Medulla oblongata (tissue), 1 donor: ENCODE measurements at regions not wholly inside any gene's neighbourhood (a gene's known extent, or its start where the extent isn't known, plus 50 kb on each side); places are given as distances from the start of the nearest gene placed in this dataset.

Experiments
- DNase-seq: peaks from one replicate; pipeline ENCODE4 v3.0.0-alpha.2; 2015; ENCODE audit errors: extremely low spot score

DNA sequence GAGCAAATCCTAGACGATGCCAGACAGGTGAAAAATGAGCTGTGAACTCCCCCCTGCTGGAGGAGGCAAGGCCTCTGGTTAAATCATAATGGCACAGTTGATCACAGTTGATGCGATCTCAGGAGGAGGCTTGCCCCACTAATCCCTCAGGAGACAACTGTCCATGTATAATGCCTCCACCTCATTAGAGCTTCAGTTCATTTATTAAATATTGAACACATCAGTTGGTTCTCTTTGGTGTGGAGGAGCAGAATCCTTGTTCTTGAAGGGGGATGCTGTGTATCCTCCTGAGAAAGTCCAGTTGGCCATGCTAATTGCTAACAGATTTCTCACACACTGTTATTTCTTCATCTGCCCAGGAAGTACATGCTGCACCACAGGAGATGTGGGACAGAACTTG lies 290.5 kb downstream of the IGSF11 start:
- no peak for DNase-seq

DNA sequence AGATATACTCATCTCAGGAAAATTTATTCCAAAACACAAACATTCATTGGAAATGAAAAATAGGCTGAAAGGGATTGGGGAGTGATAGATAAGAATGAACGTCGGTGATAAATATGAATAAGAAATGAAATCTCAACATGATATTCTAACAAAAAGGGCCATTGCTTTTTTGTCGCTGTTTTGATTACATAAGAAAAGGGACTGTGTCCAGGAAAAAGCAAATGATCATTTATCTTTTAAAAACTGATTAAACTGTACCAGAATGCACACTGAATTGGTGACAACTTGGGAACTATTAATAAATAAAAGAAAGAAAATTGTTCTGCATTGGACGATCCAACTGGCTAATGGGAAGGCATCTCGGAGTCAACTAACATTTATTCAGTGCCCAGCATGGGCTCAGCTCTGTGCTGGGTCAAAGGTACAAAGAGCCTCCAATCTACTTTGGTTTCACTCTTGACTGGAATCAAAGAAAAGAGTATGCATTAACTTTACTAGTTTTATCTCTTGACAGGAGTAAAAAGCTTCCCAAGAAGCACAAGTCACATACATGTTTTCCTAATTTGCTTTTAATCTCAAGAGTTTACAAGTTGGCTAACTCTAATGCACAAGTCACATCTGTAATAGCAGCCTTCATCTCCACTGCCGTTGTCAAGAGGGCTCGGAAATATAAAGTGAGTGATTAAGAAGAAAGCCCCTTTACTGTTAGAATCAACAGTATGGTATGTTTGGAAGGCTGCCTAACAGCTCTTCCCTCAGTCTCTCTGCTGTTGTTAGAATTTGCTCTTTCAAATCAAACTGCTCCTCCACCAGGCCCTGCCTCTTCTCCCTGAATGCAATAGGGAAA lies 280.0 kb downstream of the IGSF11 start:
- no peak for DNase-seq

DNA sequence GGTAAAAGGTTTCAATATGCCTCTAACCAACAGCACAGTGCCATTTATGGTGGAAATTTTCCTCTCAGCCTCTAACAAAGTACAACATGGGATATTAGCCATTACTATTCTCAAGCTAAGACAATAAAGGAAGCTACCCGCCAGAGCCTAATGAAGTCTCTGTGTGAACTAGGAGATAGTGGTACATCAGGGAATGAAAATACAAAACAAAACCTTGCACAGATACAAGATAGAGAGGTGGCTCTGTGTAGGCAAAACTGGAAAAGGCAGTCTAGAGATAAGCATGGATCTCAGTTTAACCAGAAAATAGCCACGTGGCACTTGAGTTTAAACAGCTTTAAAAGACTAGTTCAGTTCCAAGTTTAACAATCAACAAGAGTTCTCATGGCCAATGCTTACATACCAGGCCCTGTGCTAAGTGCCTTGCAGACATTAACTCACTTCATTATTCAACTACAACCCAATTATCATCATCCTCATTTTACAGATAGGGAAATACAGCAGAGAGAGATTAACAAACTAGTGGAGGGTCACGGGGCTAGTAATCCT lies 279.3 kb downstream of the IGSF11 start:
- DNase-seq: no peak

DNA sequence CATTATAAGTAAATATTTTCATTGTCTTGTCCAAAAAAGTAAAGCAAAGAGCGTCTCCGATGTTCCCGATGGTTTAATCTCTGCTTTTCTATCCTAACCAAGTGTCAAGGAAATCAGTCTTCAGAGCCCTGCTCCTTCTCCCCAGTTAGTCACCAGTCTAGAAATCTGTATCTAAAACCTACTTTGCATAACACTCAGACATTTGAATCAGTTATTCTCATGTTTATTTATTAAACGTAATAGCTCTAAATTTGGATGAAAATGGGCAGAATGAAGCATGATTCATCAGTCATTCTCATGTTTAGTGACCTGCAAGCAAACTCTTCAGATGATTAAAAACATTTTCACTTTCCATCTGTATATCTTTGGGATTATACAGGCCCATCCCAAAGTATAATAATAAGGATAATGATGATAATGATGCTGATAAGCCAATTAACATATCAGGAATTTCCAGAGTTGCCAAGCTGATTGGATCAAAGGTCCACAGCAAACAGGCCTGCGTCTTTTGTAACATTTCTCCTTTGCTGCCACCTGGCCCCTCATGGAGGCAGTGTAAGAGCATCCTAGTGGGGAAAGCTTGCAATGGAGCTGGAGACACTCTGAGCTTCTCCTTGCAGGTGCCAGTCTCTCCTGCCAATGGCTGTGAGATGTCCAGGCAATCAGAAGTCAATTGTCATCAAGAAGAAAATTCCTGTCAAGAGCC lies 273.9 kb downstream of the IGSF11 start:
- DNase-seq: no peak

DNA sequence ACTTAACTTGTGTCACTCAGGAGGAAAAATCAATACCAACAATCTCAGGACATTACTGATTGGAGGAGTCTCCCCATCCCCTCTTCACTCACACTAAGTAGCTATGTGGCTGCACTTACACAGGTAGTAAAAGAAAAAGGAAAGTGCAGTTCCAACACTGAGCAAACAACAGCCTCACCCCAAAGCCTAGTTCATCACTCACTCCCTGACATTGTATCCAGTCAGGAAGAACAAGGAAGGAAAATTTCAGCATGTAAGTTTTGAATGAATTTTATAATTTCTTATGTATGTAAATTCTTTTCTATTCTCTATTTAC lies 273.4 kb downstream of the IGSF11 start:
- DNase-seq: no peak

DNA sequence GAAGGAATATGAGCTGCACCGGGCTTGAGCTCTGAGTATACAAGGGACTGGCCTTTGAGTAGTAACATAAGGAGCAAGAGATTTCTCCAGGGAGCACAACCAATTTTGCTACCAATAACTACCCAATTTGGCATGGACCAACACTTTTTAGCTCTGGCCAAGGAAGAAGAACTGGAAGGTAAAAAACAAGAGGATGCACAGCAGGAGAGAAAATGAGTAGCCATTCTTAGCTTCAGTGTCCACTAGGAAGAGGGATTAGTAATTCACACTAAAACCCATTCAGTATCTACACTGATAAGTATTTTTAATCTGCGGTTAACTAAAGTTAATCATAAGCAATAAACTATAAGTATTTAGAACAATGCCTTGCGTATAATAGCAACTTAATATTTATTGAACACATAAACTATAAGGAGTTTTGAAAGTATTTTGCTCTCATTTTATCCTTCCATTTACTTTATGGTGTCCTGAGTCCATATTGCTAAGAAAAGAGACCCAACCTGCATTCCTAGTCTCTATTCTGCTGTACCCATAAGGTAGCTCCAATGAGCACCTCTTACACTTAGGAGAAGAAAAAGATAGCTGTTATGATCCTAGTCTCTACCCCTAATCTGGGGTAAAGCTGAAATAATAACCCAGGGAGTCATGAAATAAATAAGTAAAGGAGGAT lies 268.9 kb downstream of the IGSF11 start:
- no peak for DNase-seq

DNA sequence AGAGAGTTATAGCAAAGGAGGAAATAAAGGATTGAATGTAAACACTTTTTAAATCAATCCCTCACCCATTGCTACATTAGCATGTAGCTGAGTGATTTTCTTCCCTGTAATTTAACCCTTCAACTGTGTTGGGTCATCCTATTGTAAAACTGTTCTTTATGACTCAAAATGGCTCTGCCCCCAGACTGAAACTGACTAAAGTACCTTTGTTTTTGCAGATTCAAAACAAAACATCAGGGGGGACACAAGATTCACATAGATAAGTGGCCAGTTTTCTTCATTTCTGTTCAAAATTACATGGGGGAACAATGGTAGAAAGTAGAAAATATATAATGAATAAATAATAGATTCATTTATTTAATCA lies 268.4 kb downstream of the IGSF11 start:
- no peak for DNase-seq

DNA sequence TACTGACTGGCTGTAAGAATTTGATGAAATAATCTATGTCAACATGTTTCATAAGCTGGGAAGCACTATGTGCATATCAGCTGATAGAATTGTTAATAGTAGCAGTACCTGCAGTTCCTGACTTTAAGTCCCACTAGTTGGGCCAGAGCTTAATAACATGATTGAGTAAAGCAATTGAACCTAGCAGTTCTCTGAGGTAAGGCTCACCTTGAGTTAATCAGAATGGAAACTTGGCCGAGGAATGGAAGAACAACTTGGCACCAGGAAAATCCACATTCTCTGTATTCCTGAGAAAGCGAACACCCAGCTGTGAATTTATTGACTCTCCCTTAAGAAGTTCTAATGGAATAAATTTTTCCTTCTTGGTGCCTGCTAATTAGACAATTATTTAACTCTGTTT lies 262.6 kb downstream of the IGSF11 start:
- no peak for DNase-seq

DNA sequence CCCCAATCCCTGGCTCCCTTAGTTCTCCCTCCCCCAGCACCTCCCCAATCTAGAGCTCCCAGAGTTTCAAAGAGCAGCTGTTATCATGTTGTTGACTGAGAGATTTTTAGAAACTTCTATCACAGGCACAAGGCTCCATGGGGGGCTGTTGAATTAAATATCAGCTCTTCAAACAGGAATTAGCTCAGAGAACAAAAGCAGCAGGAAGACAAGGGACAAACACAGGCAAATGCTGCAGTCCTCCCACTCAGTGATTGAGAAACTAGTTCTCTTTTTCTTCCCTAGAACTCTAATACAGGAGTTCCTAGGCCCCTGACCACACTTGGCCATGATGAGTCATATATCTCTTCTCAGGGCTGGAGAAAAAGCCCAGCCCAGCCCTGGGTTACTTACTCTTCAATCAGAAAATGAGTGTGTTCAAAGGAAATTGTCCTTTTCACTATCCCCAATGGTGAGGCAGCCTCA lies 262.1 kb downstream of the IGSF11 start:
- DNase-seq: peak; percentile 4

DNA sequence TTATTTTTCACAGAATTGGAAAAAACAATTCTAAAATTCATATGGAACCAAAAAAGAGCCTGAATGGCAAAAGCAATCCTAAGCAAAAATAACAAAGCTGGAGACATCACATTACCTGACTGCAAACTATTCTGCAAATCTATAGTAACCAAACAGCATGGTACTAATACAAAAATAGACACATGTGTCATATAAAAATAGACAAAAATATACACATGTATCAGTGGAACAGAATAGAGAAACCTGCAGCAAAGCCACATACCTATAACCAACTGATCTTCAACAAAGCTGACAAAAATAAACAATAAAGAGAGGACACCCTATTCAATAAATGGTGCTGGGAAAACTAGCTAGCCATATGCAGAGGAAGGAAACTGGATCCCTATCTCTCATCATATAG lies 259.6 kb downstream of the IGSF11 start:
- DNase-seq: no peak

DNA sequence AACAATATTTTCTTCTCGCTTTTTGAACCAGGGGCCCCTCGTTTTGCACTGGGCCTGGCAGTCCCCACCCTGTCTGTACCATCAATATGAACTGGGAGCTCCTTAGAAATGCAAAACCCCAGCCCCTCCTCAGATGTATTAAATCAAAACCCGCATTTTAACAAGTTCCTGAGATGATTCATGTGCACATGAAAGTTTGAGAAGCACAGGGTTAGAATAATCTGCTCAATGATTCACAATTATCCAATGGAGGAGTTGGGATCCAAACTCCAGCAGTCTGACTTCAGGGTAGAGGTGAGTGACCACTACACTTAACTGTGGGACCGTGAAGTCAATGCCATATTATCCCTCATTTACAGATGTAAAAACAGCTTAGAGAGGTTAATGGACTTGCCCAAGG lies 256.4 kb downstream of the IGSF11 start:
- no peak for DNase-seq

DNA sequence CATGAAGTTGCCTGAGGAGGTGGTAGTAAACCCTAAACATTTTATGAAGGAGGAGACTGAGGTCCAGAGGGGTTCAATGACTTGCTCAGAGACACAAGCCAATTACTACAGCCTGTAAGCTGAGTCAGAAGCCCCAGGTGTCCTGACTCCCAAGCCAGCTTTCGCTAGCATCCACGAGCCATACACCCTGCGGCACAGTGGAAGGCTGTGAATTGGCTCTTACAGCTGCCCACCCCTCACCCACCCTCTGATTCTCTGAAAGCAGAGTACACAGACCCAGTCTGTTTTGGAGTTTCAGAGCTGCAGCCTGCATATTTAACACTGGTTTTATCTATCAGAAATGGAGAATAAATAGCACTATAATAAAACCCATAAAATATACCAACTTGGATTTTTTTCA lies 253.4 kb downstream of the IGSF11 start:
- DNase-seq: no peak

DNA sequence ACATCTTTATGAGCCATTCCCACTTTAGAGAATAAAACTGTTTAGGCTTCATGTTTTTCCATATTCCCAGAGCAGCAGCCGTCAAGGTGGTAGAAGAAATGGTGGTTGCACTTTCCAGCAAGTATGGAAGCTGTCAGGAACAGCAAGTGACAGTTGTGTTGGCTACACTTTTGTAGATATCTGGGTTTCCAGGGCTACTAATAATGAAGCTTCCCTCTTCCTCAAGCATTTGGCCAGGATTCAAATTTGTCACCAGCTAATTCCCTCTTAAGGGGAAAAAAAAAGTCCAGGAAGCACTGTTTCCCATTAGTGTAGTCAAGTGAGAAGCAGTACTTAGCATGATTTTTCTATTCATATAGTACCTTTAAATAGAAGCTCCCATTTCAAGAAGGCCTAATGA lies 252.8 kb downstream of the IGSF11 start:
- no peak for DNase-seq

DNA sequence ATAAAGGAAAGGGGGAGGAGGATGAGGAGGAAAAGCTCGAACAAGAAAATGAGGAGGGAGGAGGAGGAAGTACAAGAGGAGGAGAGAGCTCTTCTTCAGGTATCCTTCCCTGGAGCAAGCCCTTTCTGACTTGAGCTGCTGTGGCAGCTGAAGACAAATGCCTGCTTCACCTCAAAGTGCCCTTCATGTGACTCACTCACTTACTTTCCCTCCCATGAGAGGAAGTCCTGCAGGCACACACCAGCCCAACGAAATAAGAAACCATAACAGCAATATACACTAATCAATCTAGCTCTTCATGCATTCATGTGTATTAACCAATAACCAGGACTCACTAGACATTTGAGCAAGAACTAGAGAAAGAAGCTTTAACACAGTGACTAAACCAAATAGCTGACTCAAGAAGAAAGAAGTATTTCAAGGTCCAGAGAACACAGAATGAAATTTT lies 251.9 kb downstream of the IGSF11 start:
- no peak for DNase-seq

DNA sequence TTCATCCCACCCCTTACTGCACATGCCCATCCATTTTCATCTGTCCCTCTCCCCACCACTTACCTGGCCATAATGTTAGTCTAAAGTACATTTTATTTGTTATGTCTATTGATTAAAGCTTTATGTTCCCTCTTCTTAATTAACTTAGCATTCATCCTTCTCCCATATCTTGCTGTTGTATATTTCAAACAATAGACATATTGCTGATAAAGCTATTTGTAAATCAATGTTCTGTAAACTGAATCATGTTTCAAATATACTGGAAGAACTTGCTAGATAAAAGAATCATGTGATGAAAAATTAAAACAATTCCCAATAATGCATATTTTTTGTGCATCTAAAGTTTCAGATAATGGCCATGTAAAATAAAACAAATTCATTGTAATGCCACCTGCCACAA lies 249.2 kb downstream of the IGSF11 start:
- DNase-seq: no peak

DNA sequence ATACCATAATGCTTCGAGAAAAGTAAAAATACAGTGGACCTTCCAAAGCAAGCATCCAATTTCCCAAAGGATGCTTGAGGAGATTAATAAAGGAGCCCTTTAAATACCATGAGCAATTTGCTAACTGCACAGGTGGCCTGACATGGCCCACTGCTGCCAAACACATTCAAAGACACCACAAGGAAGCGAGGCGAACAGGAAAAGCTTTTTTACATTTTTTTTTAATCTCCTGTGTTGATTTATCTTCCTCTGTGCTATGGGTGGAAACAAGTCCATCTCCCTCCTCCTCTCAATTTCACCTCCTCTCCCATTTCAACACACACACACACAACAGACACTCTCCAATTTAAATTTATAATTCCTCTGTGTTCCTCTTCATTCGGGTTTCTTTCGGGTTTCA lies 243.4 kb downstream of the IGSF11 start:
- no peak for DNase-seq

DNA sequence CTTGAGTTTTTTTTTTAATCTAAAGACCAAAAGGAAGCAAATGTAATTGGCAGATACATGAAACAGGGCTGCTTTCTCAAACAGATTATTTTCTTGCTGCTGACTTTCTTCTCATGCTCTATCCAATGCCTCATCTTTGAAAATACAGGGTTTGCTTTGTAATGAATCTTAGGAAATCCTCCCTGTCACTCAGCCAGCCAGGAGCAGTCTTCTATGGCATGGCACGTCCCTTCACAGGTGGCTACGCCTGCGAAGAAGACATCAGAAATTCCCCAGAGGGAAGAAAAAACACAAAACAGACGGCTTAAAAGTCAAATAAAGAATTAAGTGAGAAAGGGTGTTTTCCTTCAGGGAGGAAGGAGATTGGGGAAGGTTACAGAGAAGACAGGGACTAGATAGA lies 242.5 kb downstream of the IGSF11 start:
- DNase-seq: no peak

DNA sequence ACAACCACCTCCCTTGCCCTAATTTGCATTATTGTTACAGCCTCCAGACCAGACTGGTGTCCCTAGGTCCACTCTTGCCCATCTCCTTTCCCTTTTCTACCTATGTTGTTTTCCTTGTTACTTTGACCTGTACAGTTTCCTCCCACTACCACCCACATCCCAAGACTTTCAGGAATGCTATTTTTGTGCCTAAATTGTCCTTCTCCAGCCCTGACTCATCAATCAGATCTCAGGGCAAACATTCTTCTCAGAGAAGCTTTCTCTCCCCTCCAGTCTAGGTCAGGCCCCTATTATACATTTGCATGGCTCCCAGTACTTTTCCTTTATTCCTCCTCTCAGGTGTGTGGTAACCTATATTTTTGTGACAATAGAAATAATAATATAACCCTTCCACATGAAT lies 241.5 kb downstream of the IGSF11 start:
- no peak for DNase-seq

DNA sequence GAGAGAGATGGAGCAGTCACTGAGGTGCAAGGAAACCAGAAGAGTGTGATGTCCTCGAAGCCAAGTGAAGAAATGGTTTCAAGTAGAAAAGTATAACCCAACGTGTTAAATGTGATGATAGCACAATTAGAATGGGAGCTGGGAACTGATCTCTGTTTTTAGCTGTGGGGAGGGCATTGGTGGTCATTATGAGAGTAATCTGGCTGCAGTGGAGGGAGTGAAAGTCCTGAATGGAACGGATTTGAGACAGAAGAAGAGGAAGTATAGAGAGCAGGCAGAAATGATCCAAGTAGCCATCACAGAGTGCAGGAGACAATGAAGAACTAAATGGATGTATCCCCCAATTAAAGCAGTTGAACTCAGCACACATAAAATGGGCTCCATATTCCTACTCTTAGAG lies 235.3 kb downstream of the IGSF11 start:
- DNase-seq: no peak

DNA sequence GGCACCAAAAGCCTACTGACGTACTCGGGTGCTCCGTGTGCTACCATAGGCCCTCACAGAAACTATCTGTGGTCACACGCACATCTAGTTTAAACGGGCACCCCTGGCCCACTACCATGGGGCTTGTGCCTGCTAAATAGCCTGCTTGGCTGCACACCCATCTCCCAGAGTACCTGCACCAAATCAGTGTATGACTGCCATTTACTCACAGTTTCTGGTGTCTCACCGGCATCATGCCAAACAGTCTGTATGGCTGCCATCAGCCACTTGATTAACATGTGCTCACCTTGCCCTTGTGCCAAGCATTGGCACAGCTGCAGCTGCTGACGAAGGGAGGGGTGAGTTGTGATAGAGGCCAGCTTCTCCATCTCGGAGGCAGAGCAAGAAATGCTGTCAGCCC lies 232.7 kb downstream of the IGSF11 start:
- no peak for DNase-seq

DNA sequence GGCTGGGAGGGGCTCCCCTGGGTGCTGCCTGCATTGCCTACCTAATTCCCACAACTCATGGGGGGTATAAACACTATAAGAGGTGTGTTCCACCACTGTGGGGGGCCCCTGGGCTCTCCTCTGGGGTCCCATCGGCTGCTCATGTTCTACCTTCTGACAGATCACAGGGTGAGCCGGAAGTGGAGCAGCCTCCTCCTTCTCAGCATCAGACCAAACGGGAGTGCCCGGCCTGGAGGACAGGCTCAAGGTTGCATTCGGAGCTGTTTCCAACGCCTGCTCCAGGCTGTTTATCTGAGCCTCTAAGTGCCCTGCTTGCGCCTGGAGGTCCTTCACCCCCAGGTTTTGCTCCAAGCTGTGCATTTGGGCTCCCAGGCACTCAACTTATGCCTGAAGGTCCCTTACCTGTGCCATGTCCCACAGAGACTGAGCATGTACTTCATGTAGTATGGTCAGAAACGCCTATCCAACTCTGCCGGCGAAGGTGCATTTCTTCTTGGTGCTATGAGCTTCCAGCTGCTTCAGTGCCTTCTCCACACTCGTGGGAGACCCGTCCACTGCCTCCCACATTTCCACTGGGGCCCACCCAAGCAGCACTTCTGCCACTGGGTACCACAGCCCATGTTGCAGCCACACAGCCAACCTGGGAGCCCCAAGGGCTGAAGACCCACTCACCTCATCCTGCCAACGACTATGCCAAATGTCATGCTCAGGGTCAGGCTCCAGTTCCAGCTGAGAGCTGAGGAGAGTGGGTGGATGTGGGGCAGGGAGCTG lies 232.1 kb downstream of the IGSF11 start:
- DNase-seq: no peak

DNA sequence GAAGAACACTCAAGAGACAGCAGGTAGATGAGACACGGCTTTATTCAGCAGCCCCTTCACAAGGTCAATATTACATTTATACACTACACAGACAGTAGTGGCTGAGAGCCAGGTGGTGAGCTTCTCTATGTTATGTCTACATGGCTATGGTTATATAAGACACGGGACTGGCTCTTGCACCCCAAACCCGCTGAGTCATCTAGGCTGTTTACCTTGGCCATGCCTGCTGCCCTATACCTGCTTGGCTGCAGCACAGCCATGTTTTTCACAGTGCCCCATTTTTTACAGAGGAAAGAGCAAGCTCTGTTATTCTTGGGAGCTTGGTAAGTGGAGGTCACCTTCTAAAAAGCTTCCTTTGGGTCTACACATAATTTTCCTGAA lies 231.6 kb downstream of the IGSF11 start:
- no peak for DNase-seq
